Dendritic cell treated with granulocyte-macrophage colony-stimulating factor and Interleukin-4, amounts not matched to agents 40 ng/mL and 50 ng/mL, for 4 days (primary cell): ENCODE measurements at regions not wholly inside any gene's neighbourhood (a gene's known extent, or its start where the extent isn't known, plus 50 kb on each side); places are given as distances from the start of the nearest gene placed in this dataset.

Experiments
- H3K27ac Mint-ChIP-seq: one replicate; pipeline ENCODE4 v1.8.0; 2022; ENCODE audit warnings: mild to moderate bottlenecking, mixed read lengths
- H3K27me3 Mint-ChIP-seq: one replicate; pipeline ENCODE4 v1.8.0; 2022; ENCODE audit warnings: mild to moderate bottlenecking, mixed read lengths
- H3K36me3 Mint-ChIP-seq: one replicate; pipeline ENCODE4 v1.8.0; 2022; ENCODE audit warnings: low read depth, mixed read lengths
- H3K4me1 Mint-ChIP-seq: one replicate; pipeline ENCODE4 v1.8.0; 2022; ENCODE audit warnings: low read depth, mixed read lengths
- H3K4me3 Mint-ChIP-seq: one replicate; pipeline ENCODE4 v1.8.0; 2022; ENCODE audit warnings: mild to moderate bottlenecking, moderate library complexity, mixed read lengths
- H3K9me3 Mint-ChIP-seq: one replicate; pipeline ENCODE4 v1.8.0; 2022; ENCODE audit warnings: mixed read lengths
- intact Hi-C: fragments of 100-400 bp; cut with micrococcal nuclease; formaldehyde crosslinking; loops from one replicate; pipeline ENCODE4 v1.15.0; 2022

DNA sequence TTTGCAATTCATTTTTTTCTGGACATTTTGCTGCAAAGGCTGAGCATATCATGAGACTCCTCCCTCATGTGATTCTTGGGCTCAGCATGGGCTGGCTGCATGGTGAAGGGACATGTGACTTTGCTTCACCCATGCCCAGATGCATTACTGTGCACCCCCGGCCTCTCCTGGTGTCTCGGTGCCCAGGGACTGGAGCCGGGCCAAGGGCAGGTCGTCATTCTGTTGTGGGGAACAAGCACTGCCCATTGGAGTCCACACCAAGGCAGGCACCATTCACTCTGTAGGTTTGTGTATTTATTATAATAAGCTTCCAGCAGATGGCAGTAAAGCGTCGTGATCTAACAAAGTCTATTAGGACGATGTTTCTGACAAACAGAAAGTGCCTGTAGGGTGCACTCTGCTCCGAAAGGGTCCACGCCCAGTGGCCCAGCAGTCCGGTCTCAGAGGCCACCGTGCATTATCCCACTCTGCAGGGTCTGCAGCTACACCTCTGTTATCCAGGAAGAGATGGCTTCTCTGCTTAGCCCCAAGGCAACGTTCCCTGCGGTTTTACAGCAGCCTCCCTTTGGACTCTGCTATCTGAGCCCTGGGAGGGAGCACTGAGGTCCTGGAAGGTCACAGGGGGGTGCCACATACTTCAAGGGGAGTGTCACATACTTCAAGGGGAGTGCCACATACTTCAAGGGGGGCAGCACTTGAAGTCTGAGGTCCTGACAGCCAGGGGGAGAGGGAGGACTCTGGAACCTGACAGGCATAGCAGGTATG, 219.6 kb downstream of the TSN start:
- H3K4me3 Mint-ChIP-seq = peak overlapping the region; percentile 49
- no peaks in the 10 kb centered on the region for H3K9me3 Mint-ChIP-seq
- H3K4me1 Mint-ChIP-seq = peaks cover 19% of the 10 kb centered on the region
- intact Hi-C loops = loop anchor here (2.0 to 5.0 kb wide), 2 partner anchors 392 to 476 kb away; no protein-coding TSS in a partner anchor
- peak overlapping the region; percentile 49 for H3K27ac Mint-ChIP-seq
- no peaks in the 10 kb centered on the region for H3K27me3 Mint-ChIP-seq
- H3K36me3 Mint-ChIP-seq = no peaks in the 10 kb centered on the region

DNA sequence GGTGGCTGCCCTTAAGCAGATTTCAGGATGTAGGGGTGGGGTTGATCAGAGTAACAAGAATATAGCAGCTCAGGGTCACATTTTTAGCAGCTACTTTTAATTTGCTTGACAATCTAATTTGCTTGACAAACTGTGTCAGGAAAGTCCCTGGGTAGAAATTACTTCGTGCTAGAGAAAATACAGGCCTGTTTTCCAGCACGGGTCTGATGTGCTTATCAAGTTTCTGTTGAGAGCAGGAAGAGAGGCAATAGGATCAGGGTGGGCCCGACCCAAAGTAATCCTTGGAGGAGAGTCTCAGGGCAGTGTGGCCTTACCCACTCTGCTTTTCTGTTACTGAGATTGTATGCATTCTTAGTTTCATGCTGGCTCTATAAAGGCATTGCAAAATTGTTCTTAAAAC, 221.5 kb downstream of the TSN start:
- no peaks in the 10 kb centered on the region for H3K36me3 Mint-ChIP-seq
- H3K27me3 Mint-ChIP-seq = no peaks in the 10 kb centered on the region
- no peak overlapping the region for H3K4me3 Mint-ChIP-seq
- H3K4me1 Mint-ChIP-seq = peaks cover 9% of the 10 kb centered on the region
- H3K27ac Mint-ChIP-seq = no peak overlapping the region
- H3K9me3 Mint-ChIP-seq = no peaks in the 10 kb centered on the region
- intact Hi-C loops = loop anchor here (5.0 kb wide), 1 partner anchor 390 kb away; no protein-coding TSS in a partner anchor

DNA sequence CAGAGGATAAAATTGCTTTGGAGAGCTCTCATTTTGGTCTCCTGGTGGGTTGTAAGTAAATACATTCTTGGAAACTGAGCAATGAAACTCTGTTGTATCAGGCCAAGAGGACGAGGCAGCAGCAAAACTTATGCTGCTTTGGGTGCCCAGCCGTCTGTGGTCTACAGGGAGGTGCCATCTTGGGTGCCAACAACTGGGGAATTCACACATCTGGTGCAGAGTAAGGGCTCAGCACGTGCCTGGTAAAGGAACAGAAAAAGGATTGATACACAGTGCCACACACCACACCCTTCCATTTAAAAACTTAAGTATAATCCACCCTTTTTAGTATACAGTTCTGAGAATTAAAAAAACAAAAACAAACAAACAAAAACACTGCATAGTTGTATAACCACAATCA, 221.9 kb downstream of the TSN start:
- intact Hi-C loops = loop anchor here (5.0 kb wide), 1 partner anchor 390 kb away; no protein-coding TSS in a partner anchor
- H3K4me3 Mint-ChIP-seq = no peak overlapping the region
- H3K27ac Mint-ChIP-seq = no peak overlapping the region
- H3K4me1 Mint-ChIP-seq = peaks cover 9% of the 10 kb centered on the region
- H3K9me3 Mint-ChIP-seq = no peaks in the 10 kb centered on the region
- no peaks in the 10 kb centered on the region for H3K36me3 Mint-ChIP-seq
- no peaks in the 10 kb centered on the region for H3K27me3 Mint-ChIP-seq

DNA sequence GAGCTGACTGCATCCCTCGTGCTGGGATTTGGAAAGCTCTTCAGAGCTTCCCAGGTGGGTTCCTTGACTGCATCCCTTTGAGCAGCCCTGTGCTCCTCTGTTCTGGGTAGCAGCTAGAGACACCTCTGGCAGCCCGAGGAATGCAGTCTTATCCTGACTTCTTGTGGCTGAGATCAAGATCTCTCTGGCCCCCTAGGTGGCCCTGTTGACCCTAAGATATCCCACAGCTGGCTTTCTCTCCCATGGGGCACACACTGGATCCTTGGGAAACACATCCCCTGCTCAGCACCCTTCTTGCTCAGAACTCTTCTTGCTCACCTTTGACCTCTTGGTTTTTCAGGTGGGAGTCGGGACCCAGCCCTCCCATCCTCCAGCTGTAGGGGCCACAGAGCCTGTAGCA, 237.2 kb downstream of the TSN start:
- Mint-ChIP-seq H3K27me3 (no peaks in the 10 kb centered on the region), H3K9me3 (no peaks in the 10 kb centered on the region), H3K36me3 (no peaks in the 10 kb centered on the region), H3K27ac (no peak overlapping the region), H3K4me1 (no peaks in the 10 kb centered on the region), H3K4me3 (no peak overlapping the region)
- intact Hi-C loops = no loop called here

GRCh38 chr2:121993682-121994081, 238.2 kb downstream of the TSN start:
- H3K4me1 Mint-ChIP-seq = no peaks in the 10 kb centered on the region
- intact Hi-C loops = no loop called here
- H3K4me3 Mint-ChIP-seq = no peak overlapping the region
- no peaks in the 10 kb centered on the region for H3K27me3 Mint-ChIP-seq
- no peaks in the 10 kb centered on the region for H3K36me3 Mint-ChIP-seq
- H3K27ac Mint-ChIP-seq = no peak overlapping the region
- H3K9me3 Mint-ChIP-seq = no peaks in the 10 kb centered on the region

GRCh38 chr2:121994238-121995206, 239.1 kb downstream of the TSN start:
- H3K4me1 Mint-ChIP-seq = no peaks in the 10 kb centered on the region
- H3K4me3 Mint-ChIP-seq = no peak overlapping the region
- no peaks in the 10 kb centered on the region for H3K27me3 Mint-ChIP-seq
- H3K36me3 Mint-ChIP-seq = no peaks in the 10 kb centered on the region
- H3K9me3 Mint-ChIP-seq = no peaks in the 10 kb centered on the region
- H3K27ac Mint-ChIP-seq = no peak overlapping the region
- intact Hi-C loops = no loop called here

DNA sequence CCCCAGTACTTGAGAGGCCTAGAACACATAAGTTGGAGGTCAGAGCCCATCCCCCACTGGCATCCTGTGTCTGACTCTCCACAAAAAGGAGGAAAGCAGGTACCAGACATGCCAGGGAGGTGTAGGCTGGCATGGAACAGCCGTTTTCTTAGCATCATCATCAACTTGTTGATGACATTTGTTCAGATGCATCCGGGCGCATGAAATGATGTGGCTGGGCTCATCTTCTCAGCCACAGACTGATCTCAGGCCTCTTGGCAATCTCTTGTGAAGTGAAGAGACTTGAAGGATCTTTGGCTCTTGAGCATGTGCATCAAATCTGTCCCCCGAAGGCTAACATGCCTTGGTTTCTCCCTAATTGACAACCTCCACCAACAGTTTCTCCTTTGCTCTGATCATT, 243.3 kb downstream of the TSN start:
- Mint-ChIP-seq H3K27ac (no peak overlapping the region), H3K27me3 (no peaks in the 10 kb centered on the region), H3K4me1 (no peaks in the 10 kb centered on the region), H3K36me3 (no peaks in the 10 kb centered on the region), H3K4me3 (no peak overlapping the region), H3K9me3 (no peaks in the 10 kb centered on the region)
- intact Hi-C loops = no loop called here

DNA sequence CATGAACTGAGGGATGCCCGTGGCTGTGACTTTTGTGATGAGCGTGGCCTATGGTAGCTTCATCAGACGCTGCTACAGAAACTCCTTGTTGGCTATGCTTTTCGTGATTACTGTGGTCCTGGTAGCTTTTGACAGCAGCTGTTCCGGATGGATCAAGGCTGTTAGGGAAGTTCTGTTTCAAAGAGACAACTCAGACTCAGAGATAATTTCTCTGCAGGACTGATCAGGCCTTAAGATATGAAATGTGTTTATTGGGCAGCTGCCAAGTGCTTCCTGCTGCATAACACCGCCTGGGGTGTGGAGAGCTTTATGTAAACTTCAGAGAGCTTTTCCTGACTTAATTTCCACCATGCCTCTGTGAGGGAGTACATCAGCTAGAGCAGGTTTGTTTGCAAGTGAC, 243.8 kb downstream of the TSN start:
- H3K27ac Mint-ChIP-seq = no peak overlapping the region
- no peaks in the 10 kb centered on the region for H3K9me3 Mint-ChIP-seq
- H3K27me3 Mint-ChIP-seq = no peaks in the 10 kb centered on the region
- intact Hi-C loops = no loop called here
- H3K4me3 Mint-ChIP-seq = no peak overlapping the region
- no peaks in the 10 kb centered on the region for H3K36me3 Mint-ChIP-seq
- no peaks in the 10 kb centered on the region for H3K4me1 Mint-ChIP-seq

GRCh38 chr2:122000556-122001340, 245.3 kb downstream of the TSN start:
- Mint-ChIP-seq H3K27ac (no peak overlapping the region), H3K4me3 (no peak overlapping the region), H3K27me3 (no peaks in the 10 kb centered on the region), H3K36me3 (no peaks in the 10 kb centered on the region), H3K9me3 (no peaks in the 10 kb centered on the region), H3K4me1 (no peaks in the 10 kb centered on the region)
- intact Hi-C loops = no loop called here

DNA sequence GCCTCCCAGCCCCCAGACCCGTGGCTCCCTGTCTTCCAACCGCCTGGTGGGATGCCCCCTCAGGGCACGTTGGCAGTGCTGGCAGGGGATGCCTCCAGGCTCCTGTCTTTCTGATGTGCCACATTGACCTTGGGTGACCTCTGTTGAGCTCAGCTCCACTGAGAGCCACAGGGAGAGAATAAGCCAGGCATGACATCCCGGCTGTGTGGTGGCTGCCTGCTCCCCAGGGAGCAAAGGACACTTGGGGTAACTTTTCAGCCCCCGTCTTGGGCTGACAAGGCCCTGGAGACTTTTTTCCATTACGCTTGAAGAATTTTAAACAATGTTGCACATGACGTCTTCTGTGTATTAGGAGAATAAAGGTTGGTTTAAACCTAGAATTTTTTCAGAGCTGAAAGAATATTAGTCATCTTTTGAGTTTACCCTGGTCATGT, 246.0 kb downstream of the TSN start:
- Mint-ChIP-seq H3K36me3 (no peaks in the 10 kb centered on the region), H3K27ac (no peak overlapping the region), H3K9me3 (no peaks in the 10 kb centered on the region), H3K4me3 (no peak overlapping the region), H3K4me1 (no peaks in the 10 kb centered on the region), H3K27me3 (no peaks in the 10 kb centered on the region)
- intact Hi-C loops = no loop called here

DNA sequence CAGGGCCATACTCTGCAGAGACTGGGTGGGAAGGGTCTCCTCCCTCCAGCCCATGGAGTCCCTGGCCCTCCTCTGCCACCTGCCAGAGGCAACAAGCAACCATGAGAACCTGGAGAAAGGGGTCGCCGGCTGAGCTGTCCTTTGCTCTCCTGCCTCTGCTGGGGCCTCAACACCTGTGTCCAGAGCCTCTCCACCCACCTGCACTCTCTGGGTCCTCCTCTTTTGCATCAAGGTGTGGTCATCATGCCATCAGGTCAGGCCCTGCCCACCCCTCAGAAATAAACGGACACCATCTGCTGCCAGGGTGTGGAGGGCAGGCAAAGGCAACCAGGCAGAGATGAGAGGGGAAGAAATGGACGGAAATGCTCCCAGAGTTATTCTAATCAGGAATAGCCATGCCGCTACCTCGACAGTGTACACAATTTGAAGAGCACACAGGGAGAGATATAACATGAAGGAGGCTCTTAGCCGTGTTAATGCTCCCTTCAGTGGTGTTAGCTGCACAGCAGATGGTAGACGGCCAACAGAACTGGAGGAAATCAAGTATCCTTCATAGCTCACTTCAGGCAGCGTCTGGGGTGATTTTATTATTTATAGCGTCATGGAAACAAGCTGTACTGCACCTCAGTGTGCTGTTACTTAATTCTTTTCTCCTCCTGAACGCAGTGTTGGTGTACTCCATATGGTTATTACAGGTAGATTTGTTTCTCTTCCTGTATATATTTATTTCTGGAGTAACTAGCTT, 247.9 kb downstream of the TSN start:
- H3K4me1 Mint-ChIP-seq = no peaks in the 10 kb centered on the region
- H3K27me3 Mint-ChIP-seq = no peaks in the 10 kb centered on the region
- no peaks in the 10 kb centered on the region for H3K9me3 Mint-ChIP-seq
- intact Hi-C loops = no loop called here
- H3K4me3 Mint-ChIP-seq = no peak overlapping the region
- no peak overlapping the region for H3K27ac Mint-ChIP-seq
- no peaks in the 10 kb centered on the region for H3K36me3 Mint-ChIP-seq

DNA sequence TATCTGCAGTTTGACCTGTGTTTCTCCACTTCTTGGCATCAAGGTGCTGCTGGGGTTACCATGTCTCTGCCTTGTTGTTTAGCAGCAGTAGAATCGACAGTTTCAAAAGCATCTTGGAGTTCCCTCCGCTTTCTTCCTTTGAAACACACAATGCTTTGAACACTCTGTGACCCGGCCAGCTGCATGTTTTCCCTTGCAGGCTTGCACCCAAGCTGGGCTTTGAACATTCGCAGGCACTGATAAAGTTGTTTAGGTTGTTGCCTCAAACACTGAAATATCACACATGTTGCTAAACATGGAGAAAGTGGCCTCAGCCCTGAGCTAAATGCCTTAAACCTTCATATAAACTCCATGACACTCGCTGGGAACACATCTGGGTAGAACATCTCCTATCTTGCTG, 251.7 kb downstream of the TSN start:
- Mint-ChIP-seq H3K4me3 (no peak overlapping the region), H3K4me1 (no peaks in the 10 kb centered on the region), H3K27ac (no peak overlapping the region), H3K27me3 (no peaks in the 10 kb centered on the region), H3K9me3 (no peaks in the 10 kb centered on the region), H3K36me3 (no peaks in the 10 kb centered on the region)
- intact Hi-C loops = no loop called here

DNA sequence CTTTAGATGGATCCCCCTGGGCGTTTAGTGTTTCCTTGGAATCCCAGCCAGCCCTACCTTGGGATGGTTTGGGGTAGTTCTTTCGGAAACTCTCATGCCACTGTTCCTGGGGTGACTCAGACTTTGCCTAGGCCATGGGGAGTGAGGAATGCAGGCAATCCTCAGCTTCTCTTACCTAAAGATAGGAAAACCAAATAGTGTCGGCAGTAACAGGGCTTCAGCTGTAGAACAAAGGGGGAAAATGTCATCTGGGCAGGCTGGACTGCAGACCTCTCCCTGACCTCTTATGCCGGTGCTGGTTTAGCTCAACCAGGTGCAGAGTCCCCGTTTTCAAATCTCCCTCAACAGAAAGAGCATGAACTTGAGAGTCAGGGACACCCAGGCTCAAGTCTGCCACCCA, 252.1 kb downstream of the TSN start:
- Mint-ChIP-seq H3K36me3 (no peaks in the 10 kb centered on the region), H3K4me1 (no peaks in the 10 kb centered on the region), H3K27me3 (no peaks in the 10 kb centered on the region), H3K27ac (no peak overlapping the region), H3K4me3 (no peak overlapping the region), H3K9me3 (no peaks in the 10 kb centered on the region)
- intact Hi-C loops = no loop called here
